GM12874 (cell line): ENCODE measurements at regions not wholly inside any gene's neighbourhood (a gene's known extent, or its start where the extent isn't known, plus 50 kb on each side); places are given as distances from the start of the nearest gene placed in this dataset.

Experiments
- TF ChIP-seq, protein P1 (sequence below): IDR thresholded peaks from 2 replicates; pipeline ENCODE4 v1.5.1; 2011; ENCODE audit warnings: low read depth, mild to moderate bottlenecking, control low read depth, low read length, moderate library complexity; ENCODE audit not compliant: insufficient read depth

GRCh38 chr1:184141361-184141880, 89.9 kb downstream of the TSEN15 start:
- TF ChIP-seq, protein P1, sequence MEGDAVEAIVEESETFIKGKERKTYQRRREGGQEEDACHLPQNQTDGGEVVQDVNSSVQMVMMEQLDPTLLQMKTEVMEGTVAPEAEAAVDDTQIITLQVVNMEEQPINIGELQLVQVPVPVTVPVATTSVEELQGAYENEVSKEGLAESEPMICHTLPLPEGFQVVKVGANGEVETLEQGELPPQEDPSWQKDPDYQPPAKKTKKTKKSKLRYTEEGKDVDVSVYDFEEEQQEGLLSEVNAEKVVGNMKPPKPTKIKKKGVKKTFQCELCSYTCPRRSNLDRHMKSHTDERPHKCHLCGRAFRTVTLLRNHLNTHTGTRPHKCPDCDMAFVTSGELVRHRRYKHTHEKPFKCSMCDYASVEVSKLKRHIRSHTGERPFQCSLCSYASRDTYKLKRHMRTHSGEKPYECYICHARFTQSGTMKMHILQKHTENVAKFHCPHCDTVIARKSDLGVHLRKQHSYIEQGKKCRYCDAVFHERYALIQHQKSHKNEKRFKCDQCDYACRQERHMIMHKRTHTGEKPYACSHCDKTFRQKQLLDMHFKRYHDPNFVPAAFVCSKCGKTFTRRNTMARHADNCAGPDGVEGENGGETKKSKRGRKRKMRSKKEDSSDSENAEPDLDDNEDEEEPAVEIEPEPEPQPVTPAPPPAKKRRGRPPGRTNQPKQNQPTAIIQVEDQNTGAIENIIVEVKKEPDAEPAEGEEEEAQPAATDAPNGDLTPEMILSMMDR = no peak

DNA sequence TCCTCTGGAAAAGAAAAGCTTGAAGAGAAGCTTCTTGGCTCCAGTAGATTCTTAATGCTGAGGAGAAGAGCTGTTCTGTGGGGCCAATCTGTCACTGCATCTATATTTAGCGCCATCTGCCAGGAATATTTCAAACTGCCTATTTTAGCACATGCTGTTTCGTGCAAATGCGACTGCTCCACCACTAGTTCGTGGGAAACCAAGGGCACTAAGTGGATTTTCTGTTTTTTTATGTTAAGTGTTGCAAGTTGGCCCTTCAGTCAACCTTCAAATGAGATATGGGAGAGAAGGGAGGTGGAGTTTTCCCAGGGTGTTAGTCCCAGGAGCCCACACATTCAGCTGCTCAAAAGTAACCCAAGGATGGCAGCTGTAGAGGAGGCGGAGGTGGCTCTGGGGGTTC, 91.9 kb downstream of the TSEN15 start:
- TF ChIP-seq, protein P1 = no peak

DNA sequence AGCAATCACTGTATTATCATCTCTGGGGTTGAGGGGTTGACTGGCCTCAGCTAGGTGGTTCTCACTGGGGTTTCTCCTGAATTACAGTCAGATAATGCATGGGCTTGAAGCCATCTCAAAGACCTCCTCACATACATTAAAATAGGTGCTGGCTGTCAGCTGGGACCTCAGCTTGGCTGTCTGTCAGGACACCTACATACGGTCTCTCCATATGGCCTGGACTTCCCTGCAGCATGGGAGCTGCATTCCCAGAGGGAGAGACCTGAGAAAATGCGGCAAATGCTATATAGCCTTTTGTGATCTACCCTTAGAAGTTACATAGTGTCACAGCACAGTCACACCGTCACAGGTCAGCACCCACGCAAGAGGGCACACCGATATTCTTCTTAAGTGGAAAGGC, 93.6 kb downstream of the TSEN15 start:
- TF ChIP-seq, protein P1 = no peak

DNA sequence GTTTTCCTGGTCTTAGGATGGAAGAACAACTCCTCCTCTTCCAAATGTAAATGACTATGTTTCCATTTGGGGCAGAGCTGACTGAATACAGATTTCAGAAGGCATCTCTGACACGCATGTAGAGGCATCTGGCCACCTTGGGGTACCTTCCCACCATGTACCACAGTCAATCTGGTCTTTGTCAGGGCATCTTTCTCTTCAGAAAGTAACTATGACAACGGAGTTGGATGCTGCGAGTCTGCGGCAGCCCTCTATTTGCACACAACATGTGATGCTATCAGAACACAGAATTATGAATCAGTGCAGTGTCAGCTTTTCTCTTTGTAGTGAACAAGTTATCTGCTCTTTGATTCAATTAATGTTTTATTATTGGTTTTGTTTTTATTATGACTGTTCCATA, 94.7 kb downstream of the TSEN15 start:
- TF ChIP-seq, protein P1 = no peak

DNA sequence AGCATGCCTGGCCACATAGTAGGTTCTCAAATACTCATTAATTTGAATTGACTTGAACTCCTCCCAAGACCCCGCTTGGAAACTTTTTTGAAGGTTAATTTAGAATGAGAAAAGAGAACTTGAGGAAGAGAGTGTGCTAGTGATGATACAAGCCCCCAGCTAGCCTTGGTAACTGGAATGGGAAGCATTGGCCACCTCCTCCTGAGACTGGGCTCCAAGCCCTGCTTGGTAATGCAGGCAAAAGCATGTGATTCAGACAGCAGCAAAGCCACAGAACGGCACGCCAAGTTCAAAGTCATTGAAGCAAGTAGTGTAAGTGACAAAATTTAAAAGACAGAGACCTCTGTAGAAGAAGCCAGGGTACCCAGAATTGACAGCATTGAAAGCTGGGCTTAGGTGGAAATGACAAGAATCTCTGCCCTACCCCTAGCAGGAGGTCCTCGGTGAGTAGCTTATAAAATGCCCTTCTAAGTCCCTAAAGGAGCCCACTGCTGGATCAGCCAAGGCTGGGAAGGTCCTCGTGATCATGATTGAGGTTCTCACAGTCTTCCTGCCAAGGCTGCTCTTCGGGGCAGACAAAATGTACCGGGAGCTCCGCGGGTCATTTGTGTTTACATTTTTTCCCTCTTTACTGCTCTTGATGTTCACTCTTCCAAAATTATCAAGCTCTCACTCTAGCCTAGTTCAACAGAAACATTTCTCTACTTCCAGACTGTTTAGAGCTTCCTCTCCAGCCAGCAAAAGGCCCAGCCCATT, 99.4 kb downstream of the TSEN15 start:
- TF ChIP-seq, protein P1 = no peak

DNA sequence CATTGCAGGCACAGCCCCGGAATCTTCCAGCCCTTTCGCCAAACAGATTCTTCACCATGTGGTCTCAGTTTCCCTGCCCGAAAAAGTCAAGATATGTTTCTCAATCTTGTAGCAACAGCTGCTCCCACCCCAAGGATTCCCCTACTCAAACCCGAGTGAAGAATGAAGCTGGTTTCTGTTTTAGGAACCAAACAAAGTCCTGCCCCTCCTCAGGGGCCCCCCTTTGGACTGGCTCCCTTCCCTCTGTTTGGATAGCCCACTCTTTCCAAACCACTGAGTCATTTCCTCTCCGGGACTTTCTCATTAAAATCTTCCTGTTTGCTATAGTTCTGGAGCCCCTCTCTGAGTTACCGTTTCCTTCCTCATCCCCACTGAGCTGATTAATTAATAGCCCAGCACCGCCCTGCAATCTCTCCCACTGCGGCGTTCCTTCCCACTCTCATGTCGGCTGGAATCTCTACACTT, 100.9 kb downstream of the TSEN15 start:
- TF ChIP-seq, protein P1 = no peak

GRCh38 chr1:184152974-184153373, 101.4 kb downstream of the TSEN15 start:
- TF ChIP-seq, protein P1 = no peak
